ENCODE measurements at regions not wholly inside any gene's neighbourhood (a gene's known extent, or its start where the extent isn't known, plus 50 kb on each side); places are given as distances from the start of the nearest gene placed in this dataset.

GRCh38 chr5:27392716-27393115 is 354.3 kb upstream of the CDH9 start:
- peaks cover 3% of the 10 kb centered on the region; the same call in 1 of the 2 replicates for H3K4me1 ChIP-seq (ENCODE audit: insufficient read depth)
- H3K27ac ChIP-seq (ENCODE audit: low read depth), result no peak overlapping the region
- Mint-ChIP-seq H3K9me3 (no peaks in the 10 kb centered on the region), H3K4me3 (no peak overlapping the region), H3K4me1 (peaks cover 6% of the 10 kb centered on the region), H3K27me3 (ENCODE audit: insufficient read depth, low read depth, poor library complexity) (no peaks in the 10 kb centered on the region), H3K27ac (no peak overlapping the region), H3K36me3 (ENCODE audit: low read depth) (no peaks in the 10 kb centered on the region)
- ATAC-seq, result no peak
- no peak overlapping the region for H3K4me3 ChIP-seq
- H3K4me2 ChIP-seq, result no peak overlapping the region
- H3K79me2 ChIP-seq (replicated peaks; ENCODE audit: insufficient read depth), result no peaks in the 10 kb centered on the region
- no peaks in the 10 kb centered on the region for H3F3A ChIP-seq (replicated peaks; ENCODE audit: low read depth)
- no peaks in the 10 kb centered on the region for H4K20me1 ChIP-seq (replicated peaks; ENCODE audit: insufficient read depth)
- H3K9me2 ChIP-seq (ENCODE audit: insufficient read depth), result no peaks in the 10 kb centered on the region
- H3K27me3 ChIP-seq (ENCODE audit: insufficient read depth), result no peaks in the 10 kb centered on the region
- no peak for DNase-seq (ENCODE audit: low spot score)
- H2AFZ ChIP-seq, result no peak overlapping the region
- TF ChIP-seq EZH2phosphoT487 (IDR thresholded peaks at IDR 0.05; ENCODE audit: unreplicated experiment) (no peak), ZNF331 (CRISPR knock-in tag; IDR thresholded peaks at IDR 0.05; ENCODE audit: low read depth) (no peak), REST (IDR thresholded peaks at IDR 0.05; ENCODE audit: unreplicated experiment) (no peak), EZH2 (IDR thresholded peaks at IDR 0.05; ENCODE audit: low read depth, unreplicated experiment) (no peak), CREB1 (CRISPR knock-in tag; IDR thresholded peaks at IDR 0.05; ENCODE audit: low read depth) (no peak), ZNF114 (CRISPR knock-in tag; IDR thresholded peaks at IDR 0.05) (no peak), STAT1 (IDR thresholded peaks at IDR 0.05; ENCODE audit: unreplicated experiment) (no peak), JUNB (IDR thresholded peaks at IDR 0.05; ENCODE audit: unreplicated experiment) (no peak), ETS1 (IDR thresholded peaks at IDR 0.05) (no peak)
- TF ChIP-seq, protein P1, sequence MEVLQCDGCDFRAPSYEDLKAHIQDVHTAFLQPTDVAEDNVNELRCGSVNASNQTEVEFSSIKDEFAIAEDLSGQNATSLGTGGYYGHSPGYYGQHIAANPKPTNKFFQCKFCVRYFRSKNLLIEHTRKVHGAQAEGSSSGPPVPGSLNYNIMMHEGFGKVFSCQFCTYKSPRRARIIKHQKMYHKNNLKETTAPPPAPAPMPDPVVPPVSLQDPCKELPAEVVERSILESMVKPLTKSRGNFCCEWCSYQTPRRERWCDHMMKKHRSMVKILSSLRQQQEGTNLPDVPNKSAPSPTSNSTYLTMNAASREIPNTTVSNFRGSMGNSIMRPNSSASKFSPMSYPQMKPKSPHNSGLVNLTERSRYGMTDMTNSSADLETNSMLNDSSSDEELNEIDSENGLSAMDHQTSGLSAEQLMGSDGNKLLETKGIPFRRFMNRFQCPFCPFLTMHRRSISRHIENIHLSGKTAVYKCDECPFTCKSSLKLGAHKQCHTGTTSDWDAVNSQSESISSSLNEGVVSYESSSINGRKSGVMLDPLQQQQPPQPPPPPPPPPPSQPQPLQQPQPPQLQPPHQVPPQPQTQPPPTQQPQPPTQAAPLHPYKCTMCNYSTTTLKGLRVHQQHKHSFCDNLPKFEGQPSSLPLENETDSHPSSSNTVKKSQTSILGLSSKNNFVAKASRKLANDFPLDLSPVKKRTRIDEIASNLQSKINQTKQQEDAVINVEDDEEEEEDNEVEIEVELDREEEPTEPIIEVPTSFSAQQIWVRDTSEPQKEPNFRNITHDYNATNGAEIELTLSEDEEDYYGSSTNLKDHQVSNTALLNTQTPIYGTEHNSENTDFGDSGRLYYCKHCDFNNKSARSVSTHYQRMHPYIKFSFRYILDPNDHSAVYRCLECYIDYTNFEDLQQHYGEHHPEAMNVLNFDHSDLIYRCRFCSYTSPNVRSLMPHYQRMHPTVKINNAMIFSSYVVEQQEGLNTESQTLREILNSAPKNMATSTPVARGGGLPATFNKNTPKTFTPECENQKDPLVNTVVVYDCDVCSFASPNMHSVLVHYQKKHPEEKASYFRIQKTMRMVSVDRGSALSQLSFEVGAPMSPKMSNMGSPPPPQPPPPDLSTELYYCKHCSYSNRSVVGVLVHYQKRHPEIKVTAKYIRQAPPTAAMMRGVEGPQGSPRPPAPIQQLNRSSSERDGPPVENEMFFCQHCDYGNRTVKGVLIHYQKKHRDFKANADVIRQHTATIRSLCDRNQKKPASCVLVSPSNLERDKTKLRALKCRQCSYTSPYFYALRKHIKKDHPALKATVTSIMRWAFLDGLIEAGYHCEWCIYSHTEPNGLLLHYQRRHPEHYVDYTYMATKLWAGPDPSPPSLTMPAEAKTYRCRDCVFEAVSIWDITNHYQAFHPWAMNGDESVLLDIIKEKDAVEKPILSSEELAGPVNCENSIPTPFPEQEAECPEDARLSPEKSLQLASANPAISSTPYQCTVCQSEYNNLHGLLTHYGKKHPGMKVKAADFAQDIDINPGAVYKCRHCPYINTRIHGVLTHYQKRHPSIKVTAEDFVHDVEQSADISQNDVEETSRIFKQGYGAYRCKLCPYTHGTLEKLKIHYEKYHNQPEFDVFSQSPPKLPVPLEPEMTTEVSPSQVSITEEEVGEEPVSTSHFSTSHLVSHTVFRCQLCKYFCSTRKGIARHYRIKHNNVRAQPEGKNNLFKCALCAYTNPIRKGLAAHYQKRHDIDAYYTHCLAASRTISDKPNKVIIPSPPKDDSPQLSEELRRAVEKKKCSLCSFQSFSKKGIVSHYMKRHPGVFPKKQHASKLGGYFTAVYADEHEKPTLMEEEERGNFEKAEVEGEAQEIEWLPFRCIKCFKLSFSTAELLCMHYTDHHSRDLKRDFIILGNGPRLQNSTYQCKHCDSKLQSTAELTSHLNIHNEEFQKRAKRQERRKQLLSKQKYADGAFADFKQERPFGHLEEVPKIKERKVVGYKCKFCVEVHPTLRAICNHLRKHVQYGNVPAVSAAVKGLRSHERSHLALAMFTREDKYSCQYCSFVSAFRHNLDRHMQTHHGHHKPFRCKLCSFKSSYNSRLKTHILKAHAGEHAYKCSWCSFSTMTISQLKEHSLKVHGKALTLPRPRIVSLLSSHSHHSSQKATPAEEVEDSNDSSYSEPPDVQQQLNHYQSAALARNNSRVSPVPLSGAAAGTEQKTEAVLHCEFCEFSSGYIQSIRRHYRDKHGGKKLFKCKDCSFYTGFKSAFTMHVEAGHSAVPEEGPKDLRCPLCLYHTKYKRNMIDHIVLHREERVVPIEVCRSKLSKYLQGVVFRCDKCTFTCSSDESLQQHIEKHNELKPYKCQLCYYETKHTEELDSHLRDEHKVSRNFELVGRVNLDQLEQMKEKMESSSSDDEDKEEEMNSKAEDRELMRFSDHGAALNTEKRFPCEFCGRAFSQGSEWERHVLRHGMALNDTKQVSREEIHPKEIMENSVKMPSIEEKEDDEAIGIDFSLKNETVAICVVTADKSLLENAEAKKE (CRISPR knock-in tag; IDR thresholded peaks at IDR 0.05), result no peak
- no peaks in the 10 kb centered on the region for H3K36me3 ChIP-seq (ENCODE audit: insufficient read depth)

Data from GM23338 (cell line).